ENCODE measurements at regions not wholly inside any gene's neighbourhood (a gene's known extent, or its start where the extent isn't known, plus 50 kb on each side); places are given as distances from the start of the nearest gene placed in this dataset.

GRCh38 chr5:17893026-17893635, 258.9 kb downstream of the TAF11L14 start:
- no peak overlapping the region for H2BK15ac ChIP-seq (ENCODE audit: low read depth, low read length)
- dilution Hi-C loops (cut with HindIII; ENCODE audit: low sequenced_read_pairs, unreplicated experiment) (no loop called here), in situ Hi-C loops (cut with MboI; ENCODE audit: low sequenced_read_pairs) (no loop called here), intact Hi-C loops (cut with micrococcal nuclease) (no loop called here)
- no peak overlapping the region for H3K23ac ChIP-seq (ENCODE audit: low read depth, low read length)
- ChIA-PET POLR2A (ENCODE audit: unreplicated experiment) (no interaction called here), CTCF (no interaction called here)
- no CpG with 5 or more reads among the region's 3 CpGs for WGBS, 2 experiments (ENCODE audit: extremely low coverage in 2 of 2, insufficient read length in 1 of 2)
- no peaks in the 10 kb centered on the region for H3K9me3 ChIP-seq (ENCODE audit: control insufficient read depth, insufficient read depth, low read length)
- H3K4me3 ChIP-seq (ENCODE audit: insufficient read depth, low read depth, low read length): no peak overlapping the region
- H2BK120ac ChIP-seq (ENCODE audit: low read depth, low read length): no peak overlapping the region
- H3K18ac ChIP-seq (ENCODE audit: low read depth, low read length): no peak overlapping the region
- no peak overlapping the region for H3K27ac ChIP-seq (ENCODE audit: insufficient read depth, low read length)
- no peak for TF ChIP-seq MXI1 (IDR thresholded peaks at IDR 0.05; ENCODE audit: borderline replicate concordance, low read depth, low read length)
- TF ChIP-seq NFE2L2 (IDR thresholded peaks at IDR 0.05; ENCODE audit: low read depth, low read length): no peak
- TF ChIP-seq FOS (IDR thresholded peaks at IDR 0.05; ENCODE audit: low read depth, low read length): no peak
- TF ChIP-seq POLR2A (IDR thresholded peaks at IDR 0.05; ENCODE audit: low read depth, low read length): no peak
- no peak for TF ChIP-seq BHLHE40 (IDR thresholded peaks at IDR 0.05; ENCODE audit: low read depth, low read length)
- TF ChIP-seq MAFK (IDR thresholded peaks at IDR 0.05; ENCODE audit: low read depth, low read length): no peak
- TF ChIP-seq CEBPB (IDR thresholded peaks at IDR 0.05; ENCODE audit: low read depth, low read length): no peak
- no peak for TF ChIP-seq USF2 (IDR thresholded peaks at IDR 0.05; ENCODE audit: low read depth, low read length)
- TF ChIP-seq RFX5 (IDR thresholded peaks at IDR 0.05; ENCODE audit: low read depth, low read length): no peak
- no peak for TF ChIP-seq CHD1 (IDR thresholded peaks at IDR 0.05; ENCODE audit: low read depth, low read length)
- no peak for TF ChIP-seq RAD21 (IDR thresholded peaks at IDR 0.05; ENCODE audit: low read length)
- no peak overlapping the region for H3K14ac ChIP-seq (replicated peaks; ENCODE audit: low read depth, low read length)
- H2AFZ ChIP-seq (replicated peaks; ENCODE audit: low read length, poor library complexity): no peak overlapping the region
- H4K91ac ChIP-seq (ENCODE audit: insufficient read depth, low read depth, low read length): no peak overlapping the region
- H3K4ac ChIP-seq (ENCODE audit: low read depth, low read length): no peak overlapping the region
- H3K4me2 ChIP-seq (ENCODE audit: low read depth, low read length): no peak overlapping the region
- H3K9me1 ChIP-seq (ENCODE audit: insufficient read depth, low read length): no peaks in the 10 kb centered on the region
- H4K20me1 ChIP-seq (ENCODE audit: insufficient read depth, low read length): no peaks in the 10 kb centered on the region
- no peak overlapping the region for H2AK9ac ChIP-seq (replicated peaks; ENCODE audit: low read depth, low read length, poor library complexity)
- H2BK5ac ChIP-seq (ENCODE audit: low read depth, low read length, poor library complexity, severe bottlenecking): no peak overlapping the region
- ATAC-seq (ENCODE audit: low read depth) (no peak), DNase-seq (no peak)
- no peak overlapping the region for H4K8ac ChIP-seq (ENCODE audit: low read depth in 2 of 2, low read length in 2 of 2)
- no peaks in the 10 kb centered on the region for H3K27me3 ChIP-seq (ENCODE audit: control insufficient read depth, insufficient read depth, low read length)
- no peak overlapping the region for H2AK5ac ChIP-seq (ENCODE audit: low read depth, low read length)
- no peak overlapping the region for H3K9ac ChIP-seq (ENCODE audit: low read depth, low read length)
- peaks cover 2% of the 10 kb centered on the region; the same call in 1 of the 2 replicates for H3K4me1 ChIP-seq (ENCODE audit: control insufficient read depth, insufficient read depth, low read length)
- no peak overlapping the region for H2BK20ac ChIP-seq (ENCODE audit: low read depth, low read length)
- no peaks in the 10 kb centered on the region for H3K79me1 ChIP-seq (ENCODE audit: low read depth in 1 of 2, low read length in 2 of 2)
- H3K56ac ChIP-seq (ENCODE audit: extremely low read depth, insufficient read depth, low read length): no peak overlapping the region
- H3K36me3 ChIP-seq (ENCODE audit: control insufficient read depth, insufficient read depth, low read length): no peaks in the 10 kb centered on the region
- no TSS peak for BruUV-seq (replicated peaks)
- no peak overlapping the region for H4K5ac ChIP-seq (ENCODE audit: low read depth, low read length)

All from IMR-90 (cell line).